ENCODE measurements at regions not wholly inside any gene's neighbourhood (a gene's known extent, or its start where the extent isn't known, plus 50 kb on each side); places are given as distances from the start of the nearest gene placed in this dataset.

DNA sequence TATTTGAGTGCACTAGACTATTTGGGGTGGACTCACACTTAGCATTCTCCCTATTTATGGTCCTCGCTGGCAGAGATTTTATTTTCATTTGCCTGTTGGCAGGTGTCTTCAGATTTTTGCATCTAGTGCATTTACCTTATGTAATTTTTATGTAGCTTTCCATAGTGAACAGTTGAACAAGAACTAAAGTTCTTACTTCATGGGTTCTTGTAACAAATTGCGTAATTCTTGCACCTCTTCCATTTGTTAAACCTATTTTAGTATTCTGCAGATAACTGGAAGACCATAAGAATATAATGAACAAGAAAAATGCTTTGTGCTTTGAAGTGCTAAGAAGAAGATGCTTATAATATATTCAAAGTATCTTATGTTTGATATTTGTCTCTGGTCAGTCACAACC lies 252.8 kb upstream of the MMS22L start:
- intact Hi-C loops (cut with DNase I), result no loop called here
- ATAC-seq, result no peak
- no peak for DNase-seq

DNA sequence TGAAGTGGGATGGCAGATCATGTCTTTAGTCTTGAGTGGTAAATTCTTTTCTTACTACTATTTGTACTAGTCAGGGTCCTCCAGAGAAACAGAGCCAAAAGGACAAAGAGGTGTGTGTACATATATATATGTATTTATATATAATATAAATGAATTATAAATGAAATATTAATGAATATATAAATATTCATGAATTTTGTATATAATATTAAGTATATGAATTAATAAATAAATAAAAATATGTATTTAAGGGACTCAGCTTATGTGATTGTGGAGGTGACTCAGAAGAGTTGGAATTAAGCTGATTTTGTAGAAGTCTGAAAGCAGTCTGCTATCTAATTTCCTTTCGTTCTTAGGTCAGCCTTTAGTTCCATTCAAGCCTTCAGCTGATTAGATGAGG lies 265.3 kb upstream of the MMS22L start:
- intact Hi-C loops (cut with DNase I), result no loop called here
- no peak for DNase-seq
- no peak for ATAC-seq

DNA sequence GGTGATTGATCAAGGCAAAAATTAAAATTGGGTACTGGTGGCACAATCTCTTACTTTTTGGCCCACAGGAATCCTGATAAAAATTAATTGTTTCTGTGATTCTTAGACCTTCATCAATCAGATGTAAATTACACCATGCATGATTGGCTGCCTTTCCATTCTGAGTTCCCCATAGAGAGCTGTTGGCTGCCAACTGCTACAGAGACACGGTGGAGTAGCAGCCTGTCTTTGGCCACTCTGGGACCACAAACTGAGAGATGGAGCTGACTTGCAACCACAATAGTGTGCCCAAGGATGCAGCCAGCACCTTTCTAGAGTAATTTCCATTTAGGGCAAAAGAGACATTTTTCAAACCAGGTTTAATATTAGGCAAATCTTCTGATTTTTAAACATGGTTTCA lies 274.3 kb upstream of the MMS22L start:
- intact Hi-C loops (cut with DNase I), result no loop called here
- ATAC-seq (no peak), DNase-seq (no peak)

DNA sequence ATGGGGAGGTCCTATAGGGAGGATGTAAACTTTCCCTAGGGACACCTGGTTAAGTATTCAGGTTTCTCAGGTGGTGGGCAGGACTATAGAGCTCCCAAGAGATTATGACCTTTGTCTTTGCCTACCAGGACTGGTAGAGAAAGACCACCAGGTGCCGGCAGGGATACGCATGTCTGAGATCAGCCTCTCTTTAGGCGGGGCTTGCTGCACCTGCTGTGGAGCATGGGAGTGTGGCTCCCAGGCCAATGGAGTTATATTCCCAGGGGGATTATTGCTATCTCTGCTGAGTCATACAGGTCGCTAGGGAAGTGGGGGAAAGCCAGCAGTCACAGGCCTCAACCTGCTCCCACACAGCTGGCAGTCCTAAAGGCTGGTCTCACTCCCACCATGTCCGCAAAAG lies 280.5 kb upstream of the MMS22L start:
- intact Hi-C loops (cut with DNase I), result no loop called here
- ATAC-seq (no peak), DNase-seq (no peak)

DNA sequence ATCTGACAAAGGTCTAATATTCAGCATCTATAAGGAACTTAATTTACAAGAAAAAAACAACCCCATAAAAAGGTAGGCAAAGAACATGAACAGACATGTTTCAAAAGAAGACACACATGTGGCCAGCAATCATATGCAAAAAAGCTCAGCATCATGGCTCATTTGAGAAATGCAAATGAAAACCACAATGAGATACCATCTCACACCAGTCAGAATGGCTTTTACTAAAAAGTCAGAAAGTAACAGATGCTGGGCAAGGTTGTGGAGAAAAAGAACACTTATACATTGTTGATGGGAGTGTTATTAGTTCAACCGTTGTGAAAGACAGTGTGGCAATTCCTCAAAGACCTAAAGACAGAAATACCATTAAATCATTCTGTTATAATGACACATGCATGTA lies 289.9 kb upstream of the MMS22L start:
- intact Hi-C loops (cut with DNase I), result no loop called here
- no peak for ATAC-seq
- DNase-seq, result no peak

DNA sequence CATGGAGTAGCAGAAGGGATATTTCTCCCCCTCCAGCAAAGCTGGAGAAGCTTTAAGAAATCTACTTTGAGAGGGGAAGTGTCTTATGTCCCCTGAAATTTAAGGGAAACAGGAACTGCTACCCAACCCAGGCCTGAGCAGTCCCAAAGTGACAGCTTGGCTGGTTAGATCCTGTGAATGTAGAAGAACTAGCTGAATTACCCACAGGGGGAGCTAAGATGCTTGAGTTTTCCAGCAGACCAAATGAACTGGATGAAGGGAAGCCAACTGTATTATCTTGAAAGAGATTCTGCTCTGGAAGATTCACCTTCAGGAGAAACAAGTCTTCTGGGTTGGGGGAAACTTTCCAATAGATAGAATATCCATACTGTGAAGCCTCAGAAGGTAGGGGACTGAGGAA lies 303.3 kb upstream of the MMS22L start:
- ATAC-seq, result peak; percentile 49 to 57
- DNase-seq, result no peak
- intact Hi-C loops (cut with DNase I), result loop anchor here in 1 of 2 donors (10.0 kb wide), 1 partner anchor 448 kb away; no protein-coding TSS in a partner anchor

DNA sequence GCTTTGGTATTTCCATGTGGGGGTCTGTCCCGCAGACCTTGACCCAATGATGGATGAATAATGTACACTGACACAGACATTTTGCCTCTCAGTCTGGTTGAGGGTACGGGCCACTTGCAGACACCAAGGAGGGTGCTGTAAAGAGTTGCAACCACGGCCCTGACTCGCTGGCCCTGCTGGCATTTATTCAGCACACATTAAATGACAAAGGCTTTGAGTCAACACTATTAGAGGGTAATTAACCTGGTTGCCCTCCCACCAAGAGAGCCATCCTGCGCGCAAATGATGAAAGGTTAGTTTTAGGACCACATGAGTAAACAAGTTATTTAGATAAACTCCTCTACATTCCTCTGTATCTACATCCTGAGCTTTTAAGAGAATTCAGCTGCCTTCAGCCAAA lies 308.9 kb upstream of the MMS22L start:
- ATAC-seq, result no peak
- intact Hi-C loops (cut with DNase I), result no loop called here
- no peak for DNase-seq

DNA sequence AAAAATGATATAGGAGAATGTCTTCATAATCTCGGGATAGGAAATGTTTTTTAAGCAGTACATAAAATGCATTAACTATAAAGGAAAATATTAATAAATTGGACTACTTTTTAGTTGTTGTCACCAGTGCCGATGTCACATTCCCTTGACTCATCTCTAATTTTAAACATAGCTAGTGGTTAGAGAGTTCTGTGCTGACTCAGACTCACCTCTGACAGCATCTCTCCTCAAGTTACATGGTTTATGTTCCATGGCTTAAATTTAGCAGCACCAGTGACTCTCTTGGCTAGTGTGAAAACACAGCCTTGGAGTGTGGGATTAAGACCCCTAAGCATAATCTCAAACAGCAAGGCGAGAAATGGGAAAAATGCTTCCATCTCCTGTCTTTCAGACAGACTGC lies 311.8 kb upstream of the MMS22L start:
- no peak for DNase-seq
- ATAC-seq, result peak; percentile 95 to 97
- intact Hi-C loops (cut with DNase I), result loop anchor here in 1 of 2 donors (5.0 kb wide), 1 partner anchor 72 kb away; no protein-coding TSS in a partner anchor

DNA sequence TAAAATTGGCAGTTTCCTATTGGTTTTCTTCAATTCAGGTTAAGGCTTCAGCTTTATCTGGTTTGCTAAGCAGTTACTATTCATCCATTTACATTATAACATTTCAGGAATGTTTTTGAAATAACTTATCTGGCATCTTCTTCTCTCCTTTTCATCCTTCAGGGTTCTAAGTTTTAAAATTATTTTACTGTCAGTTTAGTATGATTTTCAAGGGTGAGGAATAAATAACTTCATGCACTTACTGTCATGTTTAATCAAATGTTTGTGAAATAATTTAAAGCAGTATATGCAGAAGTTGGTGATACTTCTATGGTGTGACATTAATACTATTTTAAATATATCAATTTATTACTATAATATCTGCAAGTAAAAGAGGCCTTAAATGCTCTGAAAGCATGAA lies 338.1 kb upstream of the MMS22L start:
- no peak for DNase-seq
- intact Hi-C loops (cut with DNase I), result no loop called here
- ATAC-seq, result no peak

DNA sequence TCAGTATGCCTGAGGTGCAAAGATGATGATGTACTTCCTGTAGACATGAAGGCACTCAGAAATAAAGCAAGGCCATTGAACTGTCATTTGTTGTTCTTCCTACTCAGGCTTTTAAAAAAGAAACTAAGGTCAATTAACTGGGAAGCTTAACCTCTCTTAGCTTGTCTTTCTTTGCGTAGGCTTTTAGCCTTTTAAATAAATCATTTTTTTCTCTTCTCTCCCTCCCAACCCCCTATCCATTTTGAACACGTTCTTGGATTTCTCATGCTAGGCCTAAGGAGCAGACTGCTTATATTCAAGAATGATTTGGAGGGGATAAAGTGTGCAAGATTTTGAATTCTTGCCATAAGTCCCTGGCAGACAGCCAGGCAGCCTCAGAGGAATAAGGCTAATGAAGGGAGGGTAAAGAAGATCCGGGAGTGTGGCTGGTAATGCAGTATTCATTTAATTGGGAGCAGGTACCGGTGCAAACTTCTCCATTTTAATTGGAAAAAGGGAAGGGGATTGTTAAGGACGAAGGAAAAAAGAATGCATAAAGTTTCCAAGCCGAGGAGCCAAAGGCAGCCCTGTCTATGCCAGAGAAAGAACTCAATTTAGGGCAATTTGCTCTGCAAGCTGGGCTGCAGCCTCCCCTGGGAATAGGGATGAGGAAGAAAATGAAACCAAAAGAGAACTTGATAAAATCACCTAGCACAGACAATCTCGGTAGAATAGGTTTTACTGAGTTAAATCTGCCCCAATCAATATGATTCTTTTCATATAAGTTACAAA lies 343.8 kb upstream of the MMS22L start:
- intact Hi-C loops (cut with DNase I), result no loop called here
- DNase-seq, result peak; percentile 20
- no peak for ATAC-seq

DNA sequence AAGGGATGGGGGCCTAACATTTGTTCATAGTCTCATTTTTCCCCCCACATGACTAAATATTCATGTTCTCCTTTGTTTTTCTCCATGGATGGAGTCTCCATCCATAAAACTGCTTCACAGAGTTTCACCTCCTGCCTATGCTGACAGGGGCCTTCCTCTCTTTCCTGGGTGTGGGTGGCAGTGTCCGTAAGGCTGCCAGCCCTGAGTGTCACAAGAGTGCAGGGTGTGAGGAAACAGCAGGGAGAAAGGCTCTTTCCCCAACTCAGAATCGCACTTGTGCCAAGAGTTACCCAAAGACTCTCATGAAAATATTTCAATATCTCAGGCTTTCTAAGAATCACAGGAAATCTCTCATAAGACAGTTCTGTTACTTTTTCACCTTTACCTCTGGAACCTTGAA lies 346.2 kb upstream of the MMS22L start:
- intact Hi-C loops (cut with DNase I), result loop anchor here in 1 of 2 donors (2.0 kb wide), 1 partner anchor 14 kb away; no protein-coding TSS in a partner anchor
- ATAC-seq (no peak), DNase-seq (no peak)

DNA sequence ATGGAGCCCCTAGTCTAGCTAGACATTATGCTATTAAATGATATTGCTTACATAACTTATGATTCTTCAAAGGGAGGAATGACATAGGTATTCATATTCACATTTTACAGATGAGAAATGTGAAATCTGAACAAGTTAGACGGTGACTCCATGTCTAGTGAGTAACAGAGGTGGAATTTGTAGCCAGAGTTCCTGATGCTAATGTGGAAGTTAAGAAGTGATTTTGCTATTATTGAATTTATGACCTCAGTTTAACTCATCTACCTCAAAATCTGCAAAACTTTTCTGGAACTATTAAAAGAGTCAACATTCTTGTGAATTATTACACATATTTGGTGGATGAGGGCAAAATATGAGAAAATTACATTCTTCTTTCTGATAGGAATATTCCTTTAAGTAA lies 347.6 kb upstream of the MMS22L start:
- no peak for ATAC-seq
- intact Hi-C loops (cut with DNase I), result no loop called here

DNA sequence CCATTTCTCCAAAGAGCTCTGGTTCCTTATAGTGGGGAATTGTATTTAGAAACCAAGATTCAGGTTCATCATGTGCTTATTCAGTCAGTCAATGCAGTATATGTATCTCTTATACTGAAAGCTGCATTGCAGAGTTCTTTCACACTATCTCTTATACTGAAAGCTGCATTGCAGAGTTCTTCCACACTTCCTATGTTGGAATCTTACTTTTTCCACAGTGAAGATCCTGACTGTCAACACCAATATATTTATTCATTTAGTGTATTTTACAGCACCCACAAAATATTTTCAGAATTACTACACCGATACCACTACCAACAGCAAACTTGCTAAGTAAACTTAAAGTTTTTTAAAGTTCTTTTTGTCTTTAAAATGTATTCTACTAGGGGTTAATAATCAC lies 349.3 kb upstream of the MMS22L start:
- DNase-seq (no peak), ATAC-seq (no peak)
- intact Hi-C loops (cut with DNase I), result no loop called here

More for the DNA sequence above, 347.6 kb upstream of the MMS22L start:
- DNase-seq, result no peak

DNA sequence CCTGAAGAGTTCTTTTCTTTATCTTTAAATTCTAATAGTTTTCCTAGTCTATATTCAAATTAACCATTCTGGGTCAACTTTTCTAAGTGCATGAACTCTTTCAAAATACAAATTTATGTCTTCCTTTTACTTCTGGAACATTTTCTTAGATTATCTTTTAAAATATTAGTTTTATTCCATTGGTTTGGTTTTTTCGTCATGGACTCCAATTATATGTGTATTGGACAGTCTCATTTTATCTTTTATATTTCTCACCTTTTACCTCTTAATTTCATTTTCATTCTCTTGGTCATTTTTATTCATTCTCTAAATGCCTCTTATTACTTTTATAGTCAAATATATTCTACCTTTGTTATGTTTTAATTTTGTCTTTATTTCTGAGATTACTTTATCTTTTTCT lies 356.7 kb upstream of the MMS22L start:
- no peak for DNase-seq
- no peak for ATAC-seq
- intact Hi-C loops (cut with DNase I), result no loop called here

DNA sequence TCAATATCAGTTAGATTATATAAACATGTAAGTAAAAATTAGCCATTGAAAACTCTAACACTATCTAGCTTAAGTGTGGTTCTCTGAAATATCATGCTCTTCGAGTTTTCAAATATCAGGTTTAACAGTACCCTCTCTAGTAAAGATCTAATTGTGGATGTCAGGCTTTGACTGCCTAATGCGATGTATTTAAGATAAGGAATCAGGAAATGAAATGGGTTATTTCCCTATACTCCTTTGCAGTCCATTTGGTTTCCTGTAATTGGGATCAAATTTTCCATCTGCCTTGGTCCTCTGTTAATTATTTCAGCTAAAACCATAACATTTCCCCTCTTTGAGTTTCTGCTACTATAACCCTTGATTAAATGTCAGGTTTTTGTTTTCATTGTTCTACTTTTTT lies 361.3 kb upstream of the MMS22L start:
- intact Hi-C loops (cut with DNase I), result no loop called here
- no peak for ATAC-seq
- DNase-seq, result no peak

DNA sequence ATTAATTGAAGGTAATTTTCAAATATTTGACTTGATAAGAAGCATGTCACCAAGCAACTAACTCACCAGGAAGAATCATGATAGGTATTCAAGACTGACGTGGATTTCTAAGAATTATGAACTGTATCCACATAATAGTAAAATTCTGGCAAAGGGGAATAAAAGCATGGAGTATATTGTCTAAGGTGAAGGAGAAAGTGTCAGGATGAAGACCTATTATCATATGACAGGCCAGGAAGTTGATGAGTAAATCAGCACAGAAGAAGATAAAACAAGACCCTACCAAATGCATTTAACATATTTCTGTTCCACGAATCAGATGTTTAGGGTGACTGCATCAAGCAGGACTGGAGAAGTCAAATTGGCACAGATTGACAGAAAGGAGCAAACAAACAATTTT lies 362.7 kb upstream of the MMS22L start:
- intact Hi-C loops (cut with DNase I), result no loop called here
- DNase-seq (no peak), ATAC-seq (no peak)

DNA sequence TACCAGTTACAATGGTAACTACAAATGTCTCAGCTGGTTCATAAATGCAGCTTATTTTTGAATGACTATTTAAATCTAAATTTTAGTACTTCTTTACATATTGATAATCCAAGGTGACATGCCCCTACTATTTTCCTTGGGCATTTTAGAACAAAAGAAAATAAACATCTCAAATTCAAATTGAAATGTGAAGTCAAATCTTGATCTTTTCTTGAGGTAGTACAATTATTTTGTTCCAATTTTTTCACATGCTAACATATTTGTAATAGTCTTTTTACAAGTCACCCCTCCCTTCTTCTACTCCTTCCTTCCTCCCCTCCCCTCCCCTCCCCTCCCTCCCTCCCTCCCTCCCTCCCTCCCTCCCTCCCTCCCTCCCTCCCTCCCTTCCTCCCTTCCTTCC lies 370.1 kb upstream of the MMS22L start:
- no peak for ATAC-seq

DNA sequence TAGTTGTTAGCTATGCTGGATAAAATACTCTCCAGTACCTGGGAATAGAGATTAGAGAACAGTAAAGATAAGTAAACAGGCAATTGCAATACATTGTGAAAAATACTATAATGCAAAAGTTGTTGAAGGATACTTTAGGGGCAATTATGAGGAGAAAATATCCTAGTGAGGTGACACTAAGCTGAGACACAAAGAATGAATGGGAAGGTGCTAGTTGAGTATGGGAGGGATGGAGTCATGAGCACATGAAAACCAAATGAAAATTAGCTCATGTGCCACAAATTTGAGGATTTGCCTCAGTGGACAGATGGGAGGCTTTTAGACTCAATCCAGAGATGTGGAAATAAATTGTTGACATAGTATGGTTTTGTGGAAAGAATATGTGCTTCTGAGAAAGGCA lies 370.5 kb upstream of the MMS22L start:
- intact Hi-C loops (cut with DNase I), result no loop called here
- DNase-seq, result no peak

More for the DNA sequence above, 370.1 kb upstream of the MMS22L start:
- intact Hi-C loops (cut with DNase I), result no loop called here
- no peak for DNase-seq

DNA sequence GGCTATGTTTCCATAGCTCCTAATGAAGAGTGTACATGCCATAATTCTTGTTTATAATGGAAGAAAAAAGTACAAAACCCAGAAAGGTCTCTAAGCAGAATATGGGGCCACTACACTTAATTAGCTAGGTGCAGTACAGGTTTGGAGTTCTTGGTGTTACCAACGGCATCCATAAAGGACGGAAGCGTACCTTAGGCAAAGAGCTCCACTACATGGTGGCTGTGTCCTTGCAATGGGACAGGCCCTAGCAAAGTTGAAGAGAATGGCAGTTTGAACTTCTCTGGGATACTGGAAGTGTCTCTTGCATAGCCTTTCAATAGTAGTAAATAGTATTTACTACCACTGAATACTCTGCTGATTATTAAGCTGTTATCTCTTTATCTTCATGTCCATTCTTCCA lies 371.7 kb upstream of the MMS22L start:
- ATAC-seq, result no peak
- no peak for DNase-seq
- intact Hi-C loops (cut with DNase I), result no loop called here

More for the DNA sequence above, 370.5 kb upstream of the MMS22L start:
- ATAC-seq, result no peak

DNA sequence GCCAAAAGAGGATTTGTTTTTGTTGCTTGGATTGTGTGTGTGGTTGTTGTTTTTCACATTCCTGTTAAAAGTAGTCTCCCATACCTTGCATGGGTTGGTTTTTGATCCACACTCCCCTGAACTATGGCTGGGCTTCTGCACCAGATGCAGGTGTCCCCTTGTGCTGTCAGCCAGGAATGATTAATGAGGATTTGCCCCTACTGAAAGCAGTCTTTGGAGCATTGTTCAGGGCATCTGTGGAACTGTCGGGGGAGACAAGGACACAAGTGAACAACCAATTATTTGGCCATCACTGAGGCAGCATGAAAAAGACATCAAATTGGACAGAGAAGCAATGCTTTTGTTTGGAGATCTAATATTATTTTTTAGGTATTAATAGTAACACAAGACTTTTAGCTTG lies 373.2 kb upstream of the MMS22L start:
- DNase-seq, result no peak
- intact Hi-C loops (cut with DNase I), result no loop called here
- ATAC-seq, result no peak

DNA sequence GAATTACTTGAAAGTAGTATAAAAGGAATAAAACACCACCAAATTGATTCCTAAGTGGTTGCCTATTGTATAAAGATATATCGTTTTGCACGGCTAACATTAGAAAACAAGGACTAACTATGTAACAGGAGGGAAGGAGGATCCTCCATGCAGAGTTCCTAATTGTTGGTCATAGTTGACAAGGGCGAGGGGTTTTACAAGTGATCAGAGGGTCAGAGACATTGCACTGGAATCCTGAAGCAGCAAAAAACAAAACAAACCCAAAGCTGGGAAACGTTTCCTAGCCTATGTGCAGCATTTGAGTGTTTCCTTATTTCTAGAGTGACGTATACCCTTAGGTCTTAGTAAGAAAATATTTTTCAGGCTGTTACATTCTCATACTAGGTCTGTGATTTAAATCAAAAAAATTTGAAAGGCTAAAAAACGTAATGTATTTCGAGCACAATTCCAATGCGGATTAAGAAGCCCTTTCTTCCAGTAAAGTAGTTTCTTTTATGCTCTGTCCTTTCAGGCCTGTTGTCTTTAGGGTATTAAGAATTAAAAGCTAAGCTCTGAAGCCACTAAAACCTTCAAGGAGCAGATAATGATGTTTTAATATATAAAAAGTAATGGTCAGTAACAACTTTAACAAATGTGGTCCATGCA lies 373.8 kb upstream of the MMS22L start:
- intact Hi-C loops (cut with DNase I), result no loop called here
- DNase-seq, result no peak
- ATAC-seq, result no peak

Measured in left cardiac atrium (tissue), 4 donors.